BJ (cell line): ENCODE measurements at regions not wholly inside any gene's neighbourhood (a gene's known extent, or its start where the extent isn't known, plus 50 kb on each side); places are given as distances from the start of the nearest gene placed in this dataset.

ENCODE experiments used
- CTCF ChIA-PET: fragments of 350-600 bp; formaldehyde crosslinking; extraction: SDS; loops from one replicate; lab custom pipeline; 2021; ENCODE audit warnings: antibody characterized with exemption, inconsistent platforms; lab: Yijun Ruan, JAX
- POLR2A ChIA-PET: fragments of 300-600 bp; sonication (Branson Sonifier 250); formaldehyde crosslinking; extraction: SDS; loops from one replicate; lab custom pipeline; 2021; ENCODE audit warnings: antibody characterized with exemption; lab: Charles Lee
- DNase-seq: peaks from one replicate; pipeline ENCODE4 v3.0.0-alpha.2; 2011; ENCODE audit warnings: low read depth
- H3K27me3 ChIP-seq: 2 replicates; pipeline ENCODE4 v1.6.0; 2011; ENCODE audit warnings: low read length; ENCODE audit not compliant: control insufficient read depth, insufficient read depth
- H3K36me3 ChIP-seq: 2 replicates; pipeline ENCODE4 v1.5.1; 2011; ENCODE audit warnings: low read length; ENCODE audit not compliant: control insufficient read depth, insufficient read depth
- H3K4me3 ChIP-seq: 2 replicates; pipeline ENCODE4 v1.5.1; 2011; ENCODE audit warnings: low read depth, mild to moderate bottlenecking, control low read depth, low read length
- CTCF ChIP-seq: IDR thresholded peaks from 2 replicates; pipeline ENCODE4 v1.5.1; 2011; ENCODE audit warnings: low read depth, mild to moderate bottlenecking, control low read depth, inconsistent platforms, low read length, moderate library complexity; ENCODE audit not compliant: insufficient read depth

GRCh38 chr5:19352120-19352519 is 635.9 kb downstream of the CDH18 start:
- Histone ChIP-seq H3K4me3 (no peak overlapping the region), H3K36me3 (no peaks in the 10 kb centered on the region), H3K27me3 (no peaks in the 10 kb centered on the region)
- DNase-seq, result no peak
- POLR2A ChIA-PET, result no interaction called here
- TF ChIP-seq CTCF, result no peak
- CTCF ChIA-PET, result no interaction called here

- POLR2A ChIA-PET, result no interaction called here
- TF ChIP-seq CTCF, result no peak
- Histone ChIP-seq H3K27me3 (no peaks in the 10 kb centered on the region), H3K4me3 (no peak overlapping the region), H3K36me3 (no peaks in the 10 kb centered on the region)
- CTCF ChIA-PET, result no interaction called here
- no peak for DNase-seq
Measured at GRCh38 chr5:19369048-19369447, 619.0 kb downstream of the CDH18 start.

GRCh38 chr5:19369561-19369960 is 618.4 kb downstream of the CDH18 start:
- Histone ChIP-seq H3K27me3 (no peaks in the 10 kb centered on the region), H3K36me3 (no peaks in the 10 kb centered on the region), H3K4me3 (no peak overlapping the region)
- ChIA-PET POLR2A (no interaction called here), CTCF (no interaction called here)
- no peak for DNase-seq
- no peak for TF ChIP-seq CTCF

- H3K27me3 ChIP-seq, result no peaks in the 10 kb centered on the region
- CTCF ChIA-PET, result no interaction called here
- TF ChIP-seq CTCF, result no peak
Measured at GRCh38 chr5:19370655-19371386, 617.2 kb downstream of the CDH18 start.

GRCh38 chr5:19388391-19388790 is 599.6 kb downstream of the CDH18 start:
- no peaks in the 10 kb centered on the region for H3K36me3 ChIP-seq
- CTCF ChIA-PET, result no interaction called here
- H3K4me3 ChIP-seq, result no peak overlapping the region
- no peak for DNase-seq
- POLR2A ChIA-PET, result no interaction called here
- no peaks in the 10 kb centered on the region for H3K27me3 ChIP-seq
- TF ChIP-seq CTCF, result no peak

More at GRCh38 chr5:19370655-19371386, 617.2 kb downstream of the CDH18 start:
- Histone ChIP-seq H3K4me3 (no peak overlapping the region), H3K36me3 (no peaks in the 10 kb centered on the region)
- POLR2A ChIA-PET, result no interaction called here
- DNase-seq, result no peak
